ENCODE measurements at regions not wholly inside any gene's neighbourhood (a gene's known extent, or its start where the extent isn't known, plus 50 kb on each side); places are given as distances from the start of the nearest gene placed in this dataset.
"Not testable (repeated sequence)": the region's sequence is repeated elsewhere in the genome, so short reads cannot be mapped to it uniquely, and the experiment has no call there.

DNA sequence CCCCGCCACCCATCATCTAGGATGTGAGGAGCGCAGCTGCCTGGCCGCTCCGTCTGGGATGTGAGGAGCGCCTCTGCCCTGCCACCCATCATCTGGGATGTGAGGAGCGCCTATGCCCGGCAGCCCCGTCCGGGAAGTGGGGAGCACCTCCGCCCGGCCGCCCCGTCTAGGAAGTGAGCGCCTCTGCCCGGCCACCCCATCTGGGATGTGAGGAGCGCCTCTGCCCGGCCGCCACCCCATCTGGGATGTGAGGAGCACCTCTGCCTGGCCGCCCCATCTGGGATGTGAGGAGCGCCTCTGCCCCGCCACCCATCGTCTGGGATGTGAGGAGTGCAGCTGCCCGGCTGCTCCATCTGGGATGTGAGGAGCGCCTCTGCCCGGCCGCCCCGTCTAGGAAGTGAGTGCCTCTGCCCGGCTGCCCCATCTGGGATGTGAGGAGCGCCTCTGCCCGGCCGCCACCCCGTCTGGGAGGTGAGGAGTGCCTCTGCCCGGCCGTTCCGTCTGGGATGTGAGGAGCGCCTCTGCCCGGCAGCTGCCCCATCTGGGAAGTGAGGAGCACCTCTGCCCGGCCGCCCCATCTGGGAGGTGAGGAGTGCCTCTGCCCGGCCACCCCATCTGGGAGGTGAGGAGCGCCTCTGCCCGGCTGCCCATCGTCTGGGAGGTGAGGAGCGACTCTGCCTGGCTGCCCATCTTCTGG is 1086.5 kb downstream of the TYW1 start:
- DNase-seq (ENCODE audit: low read depth) = not testable (repeated sequence)

- DNase-seq (ENCODE audit: low read depth) = no peak
Measured at GRCh38 chr7:68087401-68087800, 1090.8 kb downstream of the TYW1 start.

DNA sequence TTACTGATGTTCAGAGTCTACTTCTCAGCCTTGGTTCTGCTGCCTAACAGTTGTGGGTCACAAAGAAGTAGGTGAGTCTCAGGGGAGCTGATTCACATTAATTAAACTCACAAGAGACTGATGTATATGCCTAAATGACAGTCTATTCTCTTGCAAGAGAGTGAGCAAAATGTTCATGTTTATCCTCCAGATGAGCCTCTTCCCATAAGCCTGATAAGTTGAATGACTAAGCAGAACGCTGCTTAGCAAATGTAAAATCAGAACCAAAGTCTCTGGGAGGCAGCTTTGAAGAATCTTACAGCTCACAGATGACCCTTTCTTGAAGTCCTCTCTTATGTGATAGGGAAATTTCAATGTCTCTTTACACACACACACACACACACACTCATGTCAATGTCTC is 1092.2 kb downstream of the TYW1 start:
- DNase-seq (ENCODE audit: low read depth) = no peak

GRCh38 chr7:68090256-68090655 is 1093.6 kb downstream of the TYW1 start:
- DNase-seq (ENCODE audit: low read depth) = not testable (repeated sequence)

GRCh38 chr7:68103319-68103718 is 1106.7 kb downstream of the TYW1 start:
- no peak for DNase-seq (ENCODE audit: low read depth)

GRCh38 chr7:68107261-68107660 is 1110.6 kb downstream of the TYW1 start:
- DNase-seq (ENCODE audit: low read depth) = no peak

- no peak for DNase-seq (ENCODE audit: low read depth)
Measured at GRCh38 chr7:68107968-68108367, 1111.3 kb downstream of the TYW1 start.

- no peak for DNase-seq (ENCODE audit: low read depth)
Measured at GRCh38 chr7:68109299-68109698, 1112.7 kb downstream of the TYW1 start.

- DNase-seq (ENCODE audit: low read depth) = no peak
Measured at GRCh38 chr7:68119411-68119810, 1122.8 kb downstream of the TYW1 start.

GRCh38 chr7:68121056-68121455 is 1124.4 kb downstream of the TYW1 start:
- no peak for DNase-seq (ENCODE audit: low read depth)

GRCh38 chr7:68121655-68122054 is 1125.0 kb downstream of the TYW1 start:
- no peak for DNase-seq (ENCODE audit: low read depth)

- DNase-seq (ENCODE audit: low read depth) = no peak
Measured at GRCh38 chr7:68122801-68123200, 1126.2 kb downstream of the TYW1 start.

DNA sequence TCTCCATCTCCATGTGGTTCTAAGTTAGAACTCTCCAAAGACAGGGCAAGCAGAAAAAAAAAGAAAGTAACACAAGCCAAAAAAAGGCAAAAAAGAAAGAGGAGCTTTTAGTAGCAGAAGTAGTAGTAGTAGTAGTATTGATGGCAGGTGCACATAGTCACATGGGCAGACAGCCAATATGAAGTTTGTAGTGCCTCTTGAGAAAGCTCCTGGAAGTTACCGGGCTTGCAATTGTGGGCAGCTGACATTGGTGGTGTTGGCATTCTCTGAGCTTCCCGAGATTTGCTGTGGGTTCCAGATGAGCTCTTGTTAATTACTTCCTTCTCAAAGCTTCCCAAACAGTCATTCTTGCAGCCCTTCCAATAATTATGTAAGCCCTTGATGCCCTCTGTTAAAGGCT is 1128.5 kb downstream of the TYW1 start:
- DNase-seq (ENCODE audit: low read depth) = no peak

GRCh38 chr7:68133045-68133444 is 1136.4 kb downstream of the TYW1 start:
- DNase-seq (ENCODE audit: low read depth) = no peak

- DNase-seq (ENCODE audit: low read depth) = no peak
Measured at GRCh38 chr7:68143345-68143744, 1146.7 kb downstream of the TYW1 start.

DNA sequence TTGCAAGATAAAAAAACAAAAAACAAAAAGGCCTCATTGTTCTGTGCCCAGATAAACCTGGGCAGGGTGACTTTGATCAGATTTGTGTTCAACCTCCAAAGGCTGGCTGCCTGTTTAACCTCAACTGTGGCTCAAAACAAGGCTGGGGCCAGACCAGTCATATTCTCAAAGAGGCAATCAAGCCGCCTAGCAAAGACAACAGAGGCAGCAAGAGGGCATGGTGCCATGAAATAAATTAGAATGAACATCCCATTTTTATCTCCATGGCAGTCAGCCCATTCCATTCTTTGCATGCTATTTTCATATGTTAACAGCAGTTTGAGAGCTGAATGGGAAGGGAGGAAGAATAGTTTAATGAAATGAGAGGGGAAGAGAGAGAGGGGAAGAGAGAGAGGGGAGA is 1150.3 kb downstream of the TYW1 start:
- no peak for DNase-seq (ENCODE audit: low read depth)

DNA sequence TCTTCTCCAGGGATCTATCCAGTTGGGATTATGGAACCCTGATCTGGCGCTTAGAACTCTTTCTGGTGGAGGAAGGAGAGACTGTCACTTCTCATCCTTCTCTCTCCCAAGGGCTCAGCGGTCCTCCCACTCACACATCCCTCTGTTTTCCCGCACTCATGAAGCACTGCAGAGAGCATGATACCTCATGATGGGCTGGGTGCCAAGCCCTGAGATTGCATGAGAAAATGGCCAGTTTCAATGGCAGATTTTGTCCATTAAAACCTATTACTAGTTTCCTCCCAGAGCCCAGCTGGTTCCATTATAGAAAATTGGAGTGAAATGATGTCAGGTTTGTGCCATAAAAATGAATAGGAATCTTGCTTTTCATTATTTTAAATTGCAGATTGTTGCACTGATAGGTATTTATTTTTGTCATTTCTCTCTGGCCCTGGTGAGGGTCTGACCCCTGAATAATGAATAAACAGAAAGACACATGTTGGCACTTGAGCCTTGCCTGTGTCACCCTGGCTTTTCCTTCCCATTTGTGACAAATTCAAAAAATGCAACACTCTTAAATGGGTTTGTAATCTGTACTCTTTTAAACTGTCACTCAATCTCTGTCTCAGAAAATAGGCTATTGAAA is 1151.1 kb downstream of the TYW1 start:
- no peak for DNase-seq (ENCODE audit: low read depth)

DNA sequence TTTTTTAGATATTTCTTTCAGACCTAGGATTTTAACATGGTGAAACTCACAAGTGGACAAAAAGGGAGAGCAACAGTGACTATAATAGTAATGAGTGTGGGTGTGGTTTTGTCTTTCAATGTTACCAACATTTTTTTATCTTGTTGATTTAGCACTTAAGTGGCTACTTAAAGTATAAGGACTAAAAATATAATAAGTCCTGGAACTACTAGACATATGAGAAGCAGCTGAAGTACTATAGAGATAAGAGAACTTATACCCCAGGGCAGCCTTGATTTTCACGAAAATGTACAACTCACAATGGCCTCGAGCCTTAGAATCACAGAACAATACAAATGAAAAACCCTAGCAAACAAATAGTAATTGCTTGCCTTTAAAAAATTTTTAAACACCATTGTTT is 1151.8 kb downstream of the TYW1 start:
- no peak for DNase-seq (ENCODE audit: low read depth)

GRCh38 chr7:68152205-68152604 is 1155.6 kb downstream of the TYW1 start:
- no peak for DNase-seq (ENCODE audit: low read depth)

DNA sequence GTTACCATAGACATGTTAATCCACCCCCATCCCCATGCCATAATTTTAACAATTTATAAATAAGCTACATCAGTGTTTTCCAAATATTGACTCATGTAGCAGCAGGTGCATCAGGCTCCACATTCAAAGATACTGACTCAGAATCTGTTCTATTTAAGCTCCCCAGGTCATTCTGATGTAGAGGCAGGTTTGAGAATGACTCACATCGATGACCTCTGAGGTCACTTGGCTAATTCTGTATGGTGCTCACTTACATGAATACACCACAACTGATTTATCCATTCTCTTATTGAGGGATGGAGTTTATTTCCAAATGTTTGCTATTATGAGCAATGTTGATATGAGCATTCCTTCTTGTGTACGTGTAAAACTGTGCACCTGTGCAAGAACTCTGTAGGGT is 1159.0 kb downstream of the TYW1 start:
- DNase-seq (ENCODE audit: low read depth) = no peak

GRCh38 chr7:68158686-68159295 is 1162.2 kb downstream of the TYW1 start:
- no peak for DNase-seq (ENCODE audit: low read depth)

- no peak for DNase-seq (ENCODE audit: low read depth)
Measured at GRCh38 chr7:68162712-68163111, 1166.1 kb downstream of the TYW1 start.

DNA sequence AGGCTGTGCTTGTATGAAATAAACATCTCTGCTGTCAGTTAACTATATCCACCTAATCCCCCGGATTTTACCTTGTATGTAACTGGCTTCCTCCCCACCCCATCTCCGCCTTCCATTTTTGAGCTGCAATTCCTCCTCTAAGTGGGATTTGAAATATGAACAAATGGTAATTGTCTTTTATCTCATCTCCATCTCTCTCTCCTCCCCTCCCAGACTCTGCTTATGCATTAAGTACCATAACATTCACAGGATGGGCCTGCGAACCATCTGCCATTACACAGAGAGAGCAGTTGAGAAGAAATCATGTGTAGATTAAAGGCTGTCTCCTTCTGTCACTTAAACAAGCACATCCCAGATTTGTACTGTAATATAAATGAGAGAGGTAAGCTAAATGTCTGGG is 1169.9 kb downstream of the TYW1 start:
- DNase-seq (ENCODE audit: low read depth) = no peak

DNA sequence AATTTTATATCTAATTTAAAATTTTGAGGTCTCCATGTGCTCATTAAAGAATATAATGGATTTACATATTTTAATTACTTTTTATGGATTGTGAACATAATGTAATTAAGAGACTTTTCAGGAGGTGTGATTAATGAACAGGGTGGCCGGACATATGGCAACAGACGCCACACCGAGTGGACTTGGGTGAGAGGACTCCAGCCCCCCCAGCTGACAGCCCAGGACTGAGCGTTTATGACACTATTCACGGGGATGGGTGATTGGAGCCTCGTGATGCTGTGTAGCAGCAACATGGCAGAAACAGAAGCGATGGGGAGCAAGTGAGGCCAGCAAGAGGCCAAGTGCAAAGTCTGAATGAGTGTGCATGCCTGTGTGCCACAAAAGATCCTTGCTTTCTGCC is 1176.9 kb downstream of the TYW1 start:
- no peak for DNase-seq (ENCODE audit: low read depth)

Data from fibroblast of the conjunctiva (primary cell).